DND-41 (cell line): ENCODE measurements at regions not wholly inside any gene's neighbourhood (a gene's known extent, or its start where the extent isn't known, plus 50 kb on each side); places are given as distances from the start of the nearest gene placed in this dataset.

Source experiments
- ATAC-seq: fragments of 200-7000 bp; cut with Tn5 transposase; 3 replicates; pipeline ENCODE4 v1.9.1; 2021; ENCODE audit warnings: low read depth; ENCODE audit not compliant: insufficient read depth
- DNase-seq: peaks from one replicate; pipeline ENCODE4 v3.0.0-alpha.2; 2020
- H2AFZ ChIP-seq: 2 replicates; pipeline ENCODE4 v1.6.0; 2012; ENCODE audit warnings: low read depth, low read length
- H3K27ac ChIP-seq: 2 replicates; pipeline ENCODE4 v1.5.1; 2012; ENCODE audit warnings: low read length, inconsistent platforms
- H3K27me3 ChIP-seq: fragments of 200-600 bp; sonication (generic); 2 replicates; pipeline ENCODE4 v1.6.0; 2012; ENCODE audit warnings: low read length, mild to moderate bottlenecking, inconsistent platforms; ENCODE audit not compliant: insufficient read depth, poor library complexity
- H3K36me3 ChIP-seq: 2 replicates; pipeline ENCODE4 v1.5.1; 2012; ENCODE audit warnings: low read length, inconsistent platforms; ENCODE audit not compliant: insufficient read depth
- H3K4me1 ChIP-seq: 2 replicates; pipeline ENCODE4 v1.5.1; 2012; ENCODE audit warnings: mild to moderate bottlenecking, low read length; ENCODE audit not compliant: insufficient read depth
- H3K4me2 ChIP-seq: 2 replicates; pipeline ENCODE4 v1.6.0; 2012; ENCODE audit warnings: mild to moderate bottlenecking, moderate library complexity, low read length, inconsistent platforms; ENCODE audit not compliant: insufficient read depth
- H3K4me3 ChIP-seq, 2 experiments: fragments of 200-600 bp in 1 of 2; shearing (Covaris generic) in 1 of 2; 2 replicates each; pipeline ENCODE4 v1.5.1; 2012 to 2016; ENCODE audit warnings: inconsistent platforms in 2 of 2, low read length in 2 of 2, mild to moderate bottlenecking in 2 of 2, low read depth in 1 of 2, moderate library complexity in 1 of 2
- H3K79me2 ChIP-seq: 2 replicates; pipeline ENCODE4 v1.6.0; 2012; ENCODE audit warnings: low read length, inconsistent platforms; ENCODE audit not compliant: insufficient read depth
- H3K9ac ChIP-seq: 2 replicates; pipeline ENCODE4 v1.6.0; 2012; ENCODE audit warnings: low read depth, mild to moderate bottlenecking, inconsistent platforms, low read length, moderate library complexity
- H3K9me3 ChIP-seq: 2 replicates; pipeline ENCODE4 v1.5.1; 2012; ENCODE audit warnings: low read length, moderate library complexity, mild to moderate bottlenecking, inconsistent platforms; ENCODE audit not compliant: insufficient read depth, severe bottlenecking
- H4K20me1 ChIP-seq: 2 replicates; pipeline ENCODE4 v1.6.0; 2012; ENCODE audit warnings: low read length; ENCODE audit not compliant: insufficient read depth
- EZH2 ChIP-seq: IDR thresholded peaks from 3 replicates; pipeline ENCODE4 v1.6.1; 2012; ENCODE audit warnings: borderline replicate concordance, low read depth, mild to moderate bottlenecking, moderate library complexity, low read length, inconsistent platforms; ENCODE audit not compliant: severe bottlenecking
- TF ChIP-seq, protein P1 (sequence below): IDR thresholded peaks from 2 replicates; pipeline ENCODE4 v1.5.1; 2012; ENCODE audit warnings: borderline replicate concordance, low read length, moderate library complexity, mild to moderate bottlenecking; ENCODE audit not compliant: poor library complexity, severe bottlenecking; ENCODE audit errors: extremely low read depth

DNA sequence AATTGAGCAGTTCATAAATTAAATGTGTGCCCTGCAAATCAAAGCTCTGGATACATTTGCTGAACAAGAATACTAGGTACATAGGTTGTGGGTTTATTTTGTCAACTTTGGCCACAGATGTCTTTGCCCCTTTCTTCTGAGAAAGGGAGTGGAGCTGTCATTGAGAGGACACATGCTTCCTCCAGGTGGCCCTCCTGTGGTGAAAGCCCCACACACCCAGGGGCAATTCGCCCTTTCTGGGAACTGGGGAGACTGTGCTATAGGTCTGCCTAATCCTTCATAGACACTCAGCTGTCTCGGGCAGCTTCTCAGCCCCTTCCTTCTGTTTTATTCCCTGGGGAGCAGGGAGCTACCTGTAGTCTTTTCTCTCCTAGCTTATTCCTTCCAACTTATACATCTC is 605.7 kb upstream of the DPP6 start:
- Histone ChIP-seq H3K36me3 (no peaks in the 10 kb centered on the region), H3K9me3 (no peaks in the 10 kb centered on the region), H3K27me3 (peaks cover 8% of the 10 kb centered on the region), H4K20me1 (no peaks in the 10 kb centered on the region), H3K27ac (no peak overlapping the region), H2AFZ (no peak overlapping the region), H3K4me3 (no peak overlapping the region), H3K9ac (no peak overlapping the region), H3K4me1 (no peaks in the 10 kb centered on the region), H3K4me2 (no peak overlapping the region), H3K79me2 (no peaks in the 10 kb centered on the region)
- DNase-seq (no peak), ATAC-seq (no peak)
- TF ChIP-seq, protein P1, sequence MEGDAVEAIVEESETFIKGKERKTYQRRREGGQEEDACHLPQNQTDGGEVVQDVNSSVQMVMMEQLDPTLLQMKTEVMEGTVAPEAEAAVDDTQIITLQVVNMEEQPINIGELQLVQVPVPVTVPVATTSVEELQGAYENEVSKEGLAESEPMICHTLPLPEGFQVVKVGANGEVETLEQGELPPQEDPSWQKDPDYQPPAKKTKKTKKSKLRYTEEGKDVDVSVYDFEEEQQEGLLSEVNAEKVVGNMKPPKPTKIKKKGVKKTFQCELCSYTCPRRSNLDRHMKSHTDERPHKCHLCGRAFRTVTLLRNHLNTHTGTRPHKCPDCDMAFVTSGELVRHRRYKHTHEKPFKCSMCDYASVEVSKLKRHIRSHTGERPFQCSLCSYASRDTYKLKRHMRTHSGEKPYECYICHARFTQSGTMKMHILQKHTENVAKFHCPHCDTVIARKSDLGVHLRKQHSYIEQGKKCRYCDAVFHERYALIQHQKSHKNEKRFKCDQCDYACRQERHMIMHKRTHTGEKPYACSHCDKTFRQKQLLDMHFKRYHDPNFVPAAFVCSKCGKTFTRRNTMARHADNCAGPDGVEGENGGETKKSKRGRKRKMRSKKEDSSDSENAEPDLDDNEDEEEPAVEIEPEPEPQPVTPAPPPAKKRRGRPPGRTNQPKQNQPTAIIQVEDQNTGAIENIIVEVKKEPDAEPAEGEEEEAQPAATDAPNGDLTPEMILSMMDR = no peak
- TF ChIP-seq EZH2 = no peak

DNA sequence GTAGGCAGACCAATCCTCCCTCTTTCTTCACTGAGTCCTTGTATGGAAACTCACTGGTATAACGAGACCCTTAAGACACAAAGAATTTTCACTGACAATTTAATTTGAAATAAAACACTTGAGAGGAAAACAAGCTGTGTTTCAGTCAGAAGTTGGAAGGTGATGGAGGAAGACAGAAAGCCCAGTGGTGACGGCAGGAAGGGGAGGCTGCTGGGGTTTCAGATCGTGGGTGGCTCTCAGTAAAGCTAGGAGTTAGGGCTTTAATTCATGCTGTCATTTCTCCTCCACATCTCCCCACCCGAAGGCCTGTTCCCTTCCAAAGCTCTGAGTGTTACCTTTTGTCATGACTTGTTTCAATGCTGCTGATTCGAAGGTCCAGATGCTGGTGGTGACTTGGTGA is 605.2 kb upstream of the DPP6 start:
- Histone ChIP-seq H3K9me3 (no peaks in the 10 kb centered on the region), H3K4me1 (no peaks in the 10 kb centered on the region), H3K4me2 (no peak overlapping the region), H3K27me3 (peaks cover 8% of the 10 kb centered on the region), H4K20me1 (no peaks in the 10 kb centered on the region), H3K4me3 (no peak overlapping the region), H3K36me3 (no peaks in the 10 kb centered on the region), H3K79me2 (no peaks in the 10 kb centered on the region), H3K9ac (no peak overlapping the region), H3K27ac (no peak overlapping the region), H2AFZ (no peak overlapping the region)
- DNase-seq (no peak), ATAC-seq (no peak)
- TF ChIP-seq EZH2 = no peak
- TF ChIP-seq, protein P1 = no peak

- no peak for TF ChIP-seq EZH2
- TF ChIP-seq, protein P1 = no peak
These were observed 599.5 kb upstream of the DPP6 start for GRCh38 chr7:153452661-153453060.

DNA sequence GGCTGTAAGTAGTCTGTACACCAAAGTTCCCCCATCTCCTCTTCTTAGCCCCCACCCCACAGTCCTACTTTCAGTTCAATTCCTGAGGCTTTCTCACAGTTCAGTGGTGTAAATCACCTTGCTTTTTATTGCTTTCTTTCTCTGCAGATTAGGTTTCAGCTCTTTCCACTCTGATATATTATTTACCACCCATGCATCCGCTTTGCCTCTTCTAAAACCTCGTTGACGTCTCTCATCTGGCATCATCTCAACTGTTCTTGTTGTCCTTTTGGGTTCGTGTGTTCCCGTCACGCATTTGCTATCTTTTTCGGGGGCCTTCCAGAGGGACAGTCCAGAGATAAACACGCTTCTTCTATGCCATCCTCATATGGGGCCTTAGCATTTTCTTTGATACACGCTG is 597.9 kb upstream of the DPP6 start:
- no peaks in the 10 kb centered on the region for H3K36me3 ChIP-seq
- no peaks in the 10 kb centered on the region for H3K79me2 ChIP-seq
- no peak overlapping the region for H3K4me2 ChIP-seq
- H3K27me3 ChIP-seq = no peaks in the 10 kb centered on the region
- TF ChIP-seq, protein P1 = no peak
- TF ChIP-seq EZH2 = no peak
- no peak overlapping the region for H3K4me3 ChIP-seq
- no peaks in the 10 kb centered on the region for H3K4me1 ChIP-seq
- H3K27ac ChIP-seq = no peak overlapping the region
- no peaks in the 10 kb centered on the region for H3K9me3 ChIP-seq
- H3K9ac ChIP-seq = no peak overlapping the region
- DNase-seq (no peak), ATAC-seq (no peak)
- no peak overlapping the region for H2AFZ ChIP-seq
- H4K20me1 ChIP-seq = no peaks in the 10 kb centered on the region

More at GRCh38 chr7:153452661-153453060, 599.5 kb upstream of the DPP6 start:
- no peak for DNase-seq
- Histone ChIP-seq H2AFZ (no peak overlapping the region), H3K4me1 (no peaks in the 10 kb centered on the region), H3K27ac (no peak overlapping the region), H3K4me2 (no peak overlapping the region), H3K36me3 (no peaks in the 10 kb centered on the region), H3K9me3 (no peaks in the 10 kb centered on the region), H3K4me3 (no peak overlapping the region), H3K27me3 (no peaks in the 10 kb centered on the region), H3K9ac (no peak overlapping the region), H4K20me1 (no peaks in the 10 kb centered on the region), H3K79me2 (no peaks in the 10 kb centered on the region)
- no peak for ATAC-seq
